Loucy (cell line): ENCODE measurements at regions not wholly inside any gene's neighbourhood (a gene's known extent, or its start where the extent isn't known, plus 50 kb on each side); places are given as distances from the start of the nearest gene placed in this dataset.

Source experiments
- H2AFZ ChIP-seq: fragments of 200-600 bp; sonication (generic); 2 replicates; pipeline ENCODE4 v1.6.0; 2016; ENCODE audit warnings: antibody characterized with exemption, mild to moderate bottlenecking, low read length, moderate library complexity
- H3F3A ChIP-seq: fragments of 200-600 bp; 2 replicates; pipeline ENCODE4 v1.6.0; 2016; ENCODE audit warnings: antibody characterized with exemption, low read depth, mild to moderate bottlenecking
- H3K27me3 ChIP-seq: fragments of 200-600 bp; sonication (generic); 2 replicates; pipeline ENCODE4 v1.6.1; 2014; ENCODE audit warnings: low read length, mild to moderate bottlenecking; ENCODE audit not compliant: insufficient read depth, poor library complexity, severe bottlenecking
- H3K36me3 ChIP-seq: fragments of 200-600 bp; sonication (generic); 2 replicates; pipeline ENCODE4 v1.6.1; 2016; ENCODE audit warnings: low read length; ENCODE audit not compliant: insufficient read depth
- H3K4me1 ChIP-seq: fragments of 200-600 bp; sonication (generic); 2 replicates; pipeline ENCODE4 v1.5.1; 2014; ENCODE audit warnings: low read length, mild to moderate bottlenecking; ENCODE audit not compliant: insufficient read depth, poor library complexity, severe bottlenecking
- H3K4me2 ChIP-seq: fragments of 200-600 bp; sonication (generic); 2 replicates; pipeline ENCODE4 v1.6.0; 2014; ENCODE audit warnings: antibody characterized with exemption, low read length, low read depth, mild to moderate bottlenecking; ENCODE audit not compliant: poor library complexity, severe bottlenecking
- H3K4me3 ChIP-seq: fragments of 200-600 bp; sonication (generic); 2 replicates; pipeline ENCODE4 v1.5.1; 2014; ENCODE audit warnings: low read length, mild to moderate bottlenecking, mixed read lengths; ENCODE audit not compliant: poor library complexity, severe bottlenecking
- H3K79me2 ChIP-seq: fragments of 200-600 bp; sonication (generic); 2 replicates; pipeline ENCODE4 v1.6.1; 2014; ENCODE audit warnings: low read length; ENCODE audit not compliant: insufficient read depth
- H3K9ac ChIP-seq: fragments of 200-600 bp; sonication (generic); 2 replicates; pipeline ENCODE4 v1.6.0; 2014; ENCODE audit warnings: mild to moderate bottlenecking, low read depth, low read length, moderate library complexity; ENCODE audit not compliant: poor library complexity, severe bottlenecking
- H3K9me2 ChIP-seq: fragments of 200-600 bp; sonication (generic); replicated peaks from 2 replicates; pipeline ENCODE4 v1.6.1; 2016; ENCODE audit warnings: low read depth, low read length, mixed read lengths
- H3K9me3 ChIP-seq: fragments of 200-600 bp; sonication (generic); 2 replicates; pipeline ENCODE4 v1.6.1; 2014; ENCODE audit warnings: mild to moderate bottlenecking, antibody characterized with exemption, low read length, low read depth; ENCODE audit not compliant: insufficient read depth
- H4K20me1 ChIP-seq: fragments of 200-600 bp; sonication (generic); 2 replicates; pipeline ENCODE4 v1.6.0; 2014; ENCODE audit warnings: antibody characterized with exemption, low read length, mild to moderate bottlenecking; ENCODE audit not compliant: insufficient read depth, poor library complexity, severe bottlenecking
- EZH2phosphoT487 ChIP-seq: fragments of 200-600 bp; IDR thresholded peaks from 2 replicates; pipeline ENCODE4 v1.6.1; 2018; ENCODE audit warnings: antibody characterized with exemption, mild to moderate bottlenecking, moderate library complexity, borderline replicate concordance
- TF ChIP-seq, protein P1 (sequence below): fragments of 200-600 bp; sonication (generic); conservative IDR thresholded peaks from 2 replicates; pipeline ENCODE4 v1.5.1; 2014; ENCODE audit warnings: mild to moderate bottlenecking, antibody characterized with exemption, low read length

DNA sequence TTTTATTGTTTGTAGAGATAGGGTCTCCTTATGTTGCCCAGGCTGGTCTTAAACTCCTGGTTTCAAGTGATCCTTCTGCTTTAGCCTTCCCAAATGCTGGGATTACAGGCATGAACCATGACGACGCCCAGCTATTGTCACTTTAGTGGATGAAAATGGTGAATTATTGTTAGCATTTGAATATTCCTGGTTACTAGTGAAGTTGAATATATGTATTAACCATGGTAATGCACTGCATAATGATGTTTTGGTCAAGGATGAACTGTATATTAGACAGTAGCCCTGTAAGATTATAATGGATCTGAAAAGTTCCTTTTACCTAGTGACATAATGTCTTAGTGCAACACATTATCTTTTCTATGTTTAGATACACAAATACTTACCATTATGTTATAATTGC is 50.4 kb upstream of the KCNAB1 start:
- Histone ChIP-seq H2AFZ (no peak overlapping the region), H3K9me2 (no peaks in the 10 kb centered on the region), H3K9me3 (no peaks in the 10 kb centered on the region), H3K79me2 (no peaks in the 10 kb centered on the region), H3K9ac (no peak overlapping the region), H3F3A (no peaks in the 10 kb centered on the region), H3K36me3 (no peaks in the 10 kb centered on the region), H4K20me1 (no peaks in the 10 kb centered on the region), H3K4me1 (peaks cover 7% of the 10 kb centered on the region), H3K27me3 (no peaks in the 10 kb centered on the region), H3K4me3 (no peak overlapping the region), H3K4me2 (no peak overlapping the region)
- TF ChIP-seq EZH2phosphoT487: no peak
- TF ChIP-seq, protein P1, sequence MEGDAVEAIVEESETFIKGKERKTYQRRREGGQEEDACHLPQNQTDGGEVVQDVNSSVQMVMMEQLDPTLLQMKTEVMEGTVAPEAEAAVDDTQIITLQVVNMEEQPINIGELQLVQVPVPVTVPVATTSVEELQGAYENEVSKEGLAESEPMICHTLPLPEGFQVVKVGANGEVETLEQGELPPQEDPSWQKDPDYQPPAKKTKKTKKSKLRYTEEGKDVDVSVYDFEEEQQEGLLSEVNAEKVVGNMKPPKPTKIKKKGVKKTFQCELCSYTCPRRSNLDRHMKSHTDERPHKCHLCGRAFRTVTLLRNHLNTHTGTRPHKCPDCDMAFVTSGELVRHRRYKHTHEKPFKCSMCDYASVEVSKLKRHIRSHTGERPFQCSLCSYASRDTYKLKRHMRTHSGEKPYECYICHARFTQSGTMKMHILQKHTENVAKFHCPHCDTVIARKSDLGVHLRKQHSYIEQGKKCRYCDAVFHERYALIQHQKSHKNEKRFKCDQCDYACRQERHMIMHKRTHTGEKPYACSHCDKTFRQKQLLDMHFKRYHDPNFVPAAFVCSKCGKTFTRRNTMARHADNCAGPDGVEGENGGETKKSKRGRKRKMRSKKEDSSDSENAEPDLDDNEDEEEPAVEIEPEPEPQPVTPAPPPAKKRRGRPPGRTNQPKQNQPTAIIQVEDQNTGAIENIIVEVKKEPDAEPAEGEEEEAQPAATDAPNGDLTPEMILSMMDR: no peak
